ENCODE measurements at regions not wholly inside any gene's neighbourhood (a gene's known extent, or its start where the extent isn't known, plus 50 kb on each side); places are given as distances from the start of the nearest gene placed in this dataset.

DNA sequence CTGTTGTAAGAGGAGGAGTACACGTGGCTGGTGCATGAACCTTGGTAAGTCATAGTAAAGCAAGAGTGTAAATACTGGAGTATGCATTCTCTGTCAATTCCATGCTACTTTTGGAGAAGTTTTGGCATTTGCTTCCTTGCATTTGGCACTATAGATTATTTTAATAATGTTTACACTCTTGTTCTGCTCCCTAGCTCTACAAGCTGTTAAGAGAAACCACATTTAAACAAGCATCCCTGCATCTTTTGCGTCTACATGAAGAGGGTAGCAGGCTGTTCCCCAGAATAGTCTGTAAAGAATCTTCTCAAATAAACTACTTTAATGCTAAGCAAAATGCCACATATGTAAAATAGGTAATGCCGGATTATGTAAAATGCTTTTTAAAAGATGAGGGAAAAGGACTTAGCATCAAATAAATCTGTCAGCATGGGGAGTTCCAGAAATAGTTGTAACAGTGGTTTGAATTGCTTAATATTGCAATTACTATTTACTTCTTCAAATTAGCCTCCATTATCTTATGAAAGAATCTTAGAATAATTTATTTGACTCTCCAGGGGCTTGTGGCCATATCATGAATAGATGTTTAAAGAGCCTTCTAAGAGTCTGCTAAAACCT, 2127.3 kb upstream of the WWC1 start:
- no peak for DNase-seq

DNA sequence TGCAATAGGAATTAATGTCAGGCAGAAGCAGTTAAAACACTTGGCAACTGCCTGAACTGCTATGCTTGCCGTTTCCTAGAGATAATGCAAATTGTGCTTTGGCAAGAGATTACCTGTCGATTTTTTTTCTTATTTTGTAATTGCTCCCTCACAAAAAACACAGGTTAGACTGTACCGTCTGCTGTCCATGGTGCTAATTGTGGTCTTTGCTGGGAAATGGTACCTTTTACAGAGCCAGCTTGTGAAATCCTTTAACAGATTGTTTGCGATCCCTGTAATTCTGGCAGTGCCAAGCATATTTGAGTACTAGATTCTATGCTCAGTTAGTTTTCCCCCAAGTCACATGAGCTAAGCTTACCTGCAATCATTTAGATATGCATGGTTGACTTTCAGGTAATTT, 2125.8 kb upstream of the WWC1 start:
- no peak for DNase-seq

DNA sequence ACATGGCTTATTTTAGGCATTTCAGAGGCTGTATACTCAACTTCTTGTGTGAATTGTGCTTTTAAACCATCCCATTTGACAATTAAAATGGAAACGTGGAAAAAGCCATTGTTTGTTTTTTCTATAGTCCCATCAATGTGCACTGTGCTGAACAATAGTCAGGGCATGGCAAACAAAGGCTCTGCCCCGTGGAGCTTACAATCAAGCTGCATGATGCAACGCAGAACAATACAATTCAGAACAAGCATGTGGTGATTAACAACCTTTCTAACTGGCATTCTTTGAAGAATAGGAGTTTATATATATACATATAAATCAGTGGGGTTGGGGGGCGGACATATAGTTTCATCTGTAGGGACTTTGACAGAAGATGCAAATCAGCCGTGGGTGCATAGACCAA, 2125.4 kb upstream of the WWC1 start:
- no peak for DNase-seq

DNA sequence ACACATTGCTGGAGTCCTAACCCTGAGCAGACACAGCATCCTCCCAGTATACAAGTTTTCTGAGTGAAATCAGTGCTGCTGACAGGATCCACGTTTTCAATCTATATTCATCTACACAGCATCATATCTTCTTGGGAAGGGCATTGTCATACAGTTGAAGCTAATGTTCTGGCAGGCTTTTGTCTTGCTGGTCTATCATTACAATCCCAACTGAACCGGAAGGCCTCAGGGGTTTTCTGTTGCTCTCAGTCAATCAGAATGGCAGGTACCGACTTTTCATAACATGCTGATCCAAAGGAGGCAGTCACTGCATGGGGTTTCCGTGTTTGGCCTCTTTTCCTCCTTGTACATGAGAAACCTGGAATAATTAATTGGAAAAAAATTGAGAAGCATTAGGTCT, 2118.8 kb upstream of the WWC1 start:
- DNase-seq = no peak

DNA sequence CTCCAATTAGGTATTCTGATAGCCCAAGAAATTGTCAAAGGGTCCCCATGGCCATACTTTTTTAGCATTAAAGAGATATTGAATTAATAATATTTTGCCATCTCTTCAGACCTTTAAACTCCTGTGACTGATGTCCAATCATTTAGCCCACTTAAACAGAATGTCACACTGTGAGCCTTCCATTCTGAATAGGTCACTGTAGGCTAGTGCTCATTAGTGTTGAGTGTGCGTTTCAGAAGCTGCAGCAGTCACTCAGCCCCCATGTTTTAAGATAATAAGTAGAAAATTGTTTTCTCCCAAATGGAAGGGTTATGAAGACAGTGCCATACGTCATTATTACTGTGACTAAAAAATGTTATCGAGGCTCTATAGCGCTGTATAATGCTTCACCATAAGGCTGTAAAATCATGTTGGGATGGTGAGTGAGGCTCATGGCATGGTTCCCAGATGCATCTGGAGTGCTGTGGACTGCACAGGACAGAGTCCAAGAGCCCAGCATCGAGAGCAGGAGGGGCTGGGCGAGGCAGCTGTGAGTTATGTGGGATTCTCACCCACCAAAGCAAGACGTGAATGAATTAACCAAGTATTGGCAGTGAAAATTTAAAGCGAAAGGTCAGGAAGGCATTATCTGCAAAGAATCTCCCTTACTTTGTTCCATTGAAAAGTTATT, 2112.9 kb upstream of the WWC1 start:
- DNase-seq = no peak

DNA sequence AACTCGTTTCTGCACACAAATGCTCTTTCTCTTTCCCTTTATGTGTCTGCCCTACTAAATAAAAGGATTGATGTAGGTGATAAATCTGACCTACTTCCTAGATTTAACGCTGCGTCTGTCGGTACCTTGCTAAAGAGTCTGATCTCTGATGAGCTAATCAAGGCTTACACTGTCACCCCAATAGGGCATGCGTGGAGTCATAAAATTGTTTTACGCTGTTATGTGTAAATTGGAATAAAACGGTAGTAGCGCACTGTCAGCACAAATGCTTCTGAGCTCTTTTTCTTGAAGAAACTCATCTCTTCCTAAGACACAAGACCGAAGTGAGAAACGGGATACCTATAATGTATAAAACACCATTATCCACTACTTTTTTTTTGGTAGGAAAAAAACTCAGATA, 2106.3 kb upstream of the WWC1 start:
- DNase-seq = no peak

DNA sequence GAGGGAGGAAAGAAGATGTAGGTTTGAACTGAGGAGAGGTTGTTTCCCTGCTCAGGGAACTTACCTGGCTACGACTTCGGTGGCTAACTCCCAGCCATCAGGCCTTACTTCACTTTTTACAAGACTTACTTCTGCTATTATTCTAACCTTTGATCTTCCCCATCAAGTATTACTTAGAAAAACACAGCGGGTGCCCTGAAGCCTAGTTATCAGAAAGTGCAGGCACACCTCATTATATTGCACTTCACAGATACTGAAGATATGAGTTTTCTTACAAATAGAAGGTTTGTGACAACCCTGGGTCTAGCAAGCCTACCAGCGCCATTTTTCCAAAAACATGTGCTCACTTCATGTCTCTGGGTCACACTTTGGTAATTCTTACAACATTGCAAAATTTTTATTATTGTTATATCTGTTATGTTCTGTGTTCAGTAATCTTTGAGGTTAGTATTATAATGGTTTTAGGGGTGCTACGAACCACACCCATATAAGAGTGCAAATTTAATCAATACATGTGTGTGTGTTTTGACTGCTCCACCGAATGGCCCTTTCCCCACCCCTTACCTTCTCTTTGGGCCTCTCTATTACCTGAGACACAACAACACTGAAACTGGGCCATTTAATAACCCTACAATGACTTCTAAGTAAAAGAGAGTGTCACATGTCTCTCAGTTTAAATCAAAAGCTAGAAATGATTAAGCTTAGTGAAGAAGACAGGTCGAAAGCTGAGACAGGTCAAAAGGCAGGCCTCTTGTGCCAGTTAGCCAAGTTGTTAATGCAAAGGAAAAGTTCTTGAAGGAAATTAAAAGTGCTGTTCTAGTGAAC, 2102.7 kb upstream of the WWC1 start:
- DNase-seq = no peak

DNA sequence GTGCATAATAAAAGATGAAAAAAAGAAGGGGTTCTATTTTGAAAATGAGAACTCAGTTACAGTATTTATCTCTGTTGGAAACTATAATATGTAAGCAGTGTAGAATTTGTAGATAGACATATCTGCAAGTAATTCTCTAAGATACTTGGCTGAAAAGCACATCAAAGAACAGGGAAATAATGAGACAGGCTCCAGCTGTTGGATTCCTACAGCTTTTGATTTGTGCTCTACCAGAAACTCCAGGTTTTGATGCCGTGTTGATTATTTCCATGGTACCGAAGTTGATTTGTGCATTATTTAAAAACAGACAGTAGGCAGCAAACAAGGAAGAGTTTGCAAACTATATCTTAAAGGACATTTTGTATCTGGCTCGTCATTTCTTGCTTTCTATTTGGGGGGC, 2098.7 kb upstream of the WWC1 start:
- DNase-seq = no peak

DNA sequence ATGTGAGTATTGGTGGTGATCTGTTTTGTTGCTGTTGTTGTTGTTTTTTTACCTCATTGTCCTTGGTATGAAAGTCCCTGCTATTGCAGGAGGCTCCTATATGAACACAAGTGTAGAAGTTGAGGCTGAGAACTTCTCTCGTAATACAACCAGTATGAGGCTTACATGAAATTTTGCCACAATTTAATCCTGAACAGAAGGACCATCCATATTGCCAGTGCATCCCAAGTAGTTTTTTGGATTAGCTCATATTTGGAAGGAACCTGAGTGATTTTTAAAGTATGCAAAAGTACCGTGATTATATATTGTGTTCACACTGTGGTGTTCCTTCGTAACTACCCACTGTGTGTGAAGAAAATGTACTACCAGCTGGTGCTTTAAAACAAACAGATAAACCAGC, 2095.5 kb upstream of the WWC1 start:
- no peak for DNase-seq

DNA sequence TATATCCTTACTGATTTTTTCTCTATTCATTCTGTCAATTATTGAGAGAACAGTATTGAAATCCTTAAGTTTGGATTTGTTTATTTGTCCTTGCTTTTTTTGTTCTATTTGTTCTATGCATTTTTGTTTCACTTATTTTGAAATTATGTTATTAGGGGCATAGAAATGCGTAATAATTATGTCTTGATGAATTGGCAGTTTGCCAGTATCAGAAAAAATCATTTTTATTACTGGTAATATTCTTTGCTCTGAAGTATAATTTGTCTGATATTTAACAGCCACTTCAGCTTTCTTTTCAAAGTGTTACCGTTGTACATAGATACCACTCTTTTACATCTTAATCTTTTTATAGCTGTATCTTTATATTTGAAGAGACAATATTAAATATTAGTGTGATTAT, 2090.9 kb upstream of the WWC1 start:
- no peak for DNase-seq

DNA sequence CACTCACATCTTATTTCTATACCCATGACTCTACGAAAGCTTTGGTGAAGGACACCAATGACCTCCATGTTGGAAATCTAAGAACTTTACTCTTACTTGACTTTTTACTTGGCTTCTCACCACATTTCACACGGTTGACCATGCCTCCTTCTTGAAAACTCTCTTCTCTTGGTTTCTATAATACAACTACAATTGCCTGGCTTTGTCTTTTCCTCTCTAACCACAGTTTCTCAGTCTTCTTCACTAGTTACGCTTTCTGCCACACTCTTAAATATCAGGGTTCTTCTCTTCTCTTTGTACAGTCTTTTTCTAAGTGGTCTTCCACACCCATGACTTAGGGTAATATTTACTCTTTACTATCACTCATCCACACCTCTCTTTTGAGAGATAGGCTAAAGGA, 2079.8 kb upstream of the WWC1 start:
- no peak for DNase-seq

DNA sequence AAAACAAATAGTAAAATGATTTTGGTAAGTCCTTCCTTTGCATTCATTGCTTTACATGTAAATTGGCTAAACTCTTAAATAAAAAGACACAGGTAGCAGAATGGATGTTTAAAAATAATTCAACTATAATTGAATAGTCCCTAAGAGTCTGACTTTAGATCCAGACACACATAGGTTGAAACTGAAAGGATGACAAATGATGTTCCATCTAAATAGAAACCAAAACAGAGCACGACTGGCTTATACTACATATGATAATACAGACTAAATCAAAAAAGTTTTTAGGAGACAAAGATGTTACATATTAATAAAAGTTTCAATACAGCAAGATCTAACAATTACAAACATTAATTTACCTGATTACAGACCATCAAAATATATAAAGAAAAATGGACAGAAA, 2055.1 kb upstream of the WWC1 start:
- no peak for DNase-seq

DNA sequence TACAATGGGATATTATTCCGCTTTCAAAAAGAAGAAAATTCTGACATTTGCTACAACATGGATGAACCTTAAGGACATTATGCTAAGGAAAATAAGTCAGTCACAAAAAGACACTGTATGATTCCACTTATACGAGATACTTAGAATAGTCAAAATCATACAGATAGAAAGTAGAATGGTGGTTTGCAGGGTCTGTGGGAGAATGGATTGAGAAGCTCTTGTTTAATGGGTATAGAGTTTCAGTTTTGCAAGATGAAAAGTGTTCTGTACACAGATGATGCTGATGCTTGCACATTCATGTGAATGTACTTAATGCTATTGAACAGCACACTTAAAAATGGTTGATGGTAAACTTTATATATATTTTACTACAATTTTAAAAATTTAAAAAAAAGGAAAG, 2050.7 kb upstream of the WWC1 start:
- DNase-seq = no peak

DNA sequence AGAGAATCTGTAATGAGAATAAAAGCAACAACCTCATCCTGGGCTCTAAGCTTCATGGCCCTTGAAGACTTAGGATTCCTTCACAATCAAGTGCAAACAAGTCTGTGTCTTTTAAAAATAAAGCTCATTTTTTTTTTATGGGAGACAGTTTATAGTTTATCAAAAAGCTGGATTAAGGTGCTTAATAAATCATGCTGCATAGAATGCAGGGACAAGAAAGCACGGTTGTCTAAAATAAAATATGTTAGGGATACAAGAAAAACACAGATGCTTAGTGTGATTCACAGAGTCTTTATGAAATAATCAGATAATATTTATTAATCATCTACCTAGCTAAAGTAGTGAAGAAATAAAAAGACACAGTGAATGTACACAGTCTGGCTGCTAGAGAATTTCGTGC, 2045.9 kb upstream of the WWC1 start:
- DNase-seq = no peak

DNA sequence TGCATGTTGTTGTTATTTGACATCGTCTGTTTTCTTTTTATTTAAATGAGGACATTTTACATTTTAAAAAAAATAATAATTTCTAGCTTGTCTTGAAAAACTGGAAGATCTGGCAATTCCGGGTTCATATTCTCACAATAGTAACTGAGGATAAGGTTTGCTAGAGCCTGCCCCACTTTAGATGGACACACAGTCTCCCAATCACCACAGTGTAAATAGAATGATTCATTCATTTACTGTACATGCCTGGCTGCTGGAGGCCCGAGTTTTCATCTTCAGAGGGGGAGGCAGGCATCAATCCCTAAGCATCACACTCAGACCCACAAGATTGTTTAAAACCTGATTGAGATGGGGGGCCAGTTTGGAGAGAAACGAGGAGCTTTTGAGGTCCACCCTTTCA, 2039.7 kb upstream of the WWC1 start:
- DNase-seq = no peak

DNA sequence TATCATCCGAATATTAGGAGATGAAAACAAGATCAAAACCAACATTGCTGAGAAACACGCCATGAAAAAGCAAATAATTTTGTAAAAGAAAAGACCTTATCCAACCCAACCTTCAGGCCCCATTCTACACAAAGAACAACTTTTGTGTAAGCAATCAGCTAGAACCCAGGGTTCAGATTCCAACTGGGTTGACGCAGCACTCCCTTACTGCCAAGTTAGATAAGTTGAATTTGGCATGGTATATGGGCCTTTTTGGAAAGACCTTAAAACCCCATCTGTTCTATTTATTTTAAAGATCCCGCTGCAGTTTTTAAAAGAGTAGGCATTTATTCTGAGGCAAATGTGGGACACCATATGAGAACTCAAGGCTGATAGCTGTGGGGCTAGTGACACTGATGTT, 2033.8 kb upstream of the WWC1 start:
- no peak for DNase-seq

DNA sequence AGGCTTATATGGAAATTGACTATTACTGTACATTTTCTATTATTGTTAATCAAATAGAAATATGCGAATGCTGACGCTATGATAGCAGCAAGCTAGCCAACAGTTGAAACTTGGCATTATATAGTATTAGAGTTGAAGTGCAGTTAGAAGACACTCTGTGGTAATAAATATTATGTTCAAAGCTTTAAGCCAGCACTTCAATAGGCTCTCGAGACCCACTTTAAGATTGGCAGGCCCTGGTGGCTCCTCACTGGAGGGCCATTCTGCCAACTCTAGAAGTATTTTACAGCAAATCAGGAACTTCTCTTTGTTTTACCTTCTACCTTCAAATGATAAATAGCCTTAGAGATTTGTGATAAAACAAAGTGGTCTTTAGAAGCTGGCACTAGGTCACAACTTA, 2029.0 kb upstream of the WWC1 start:
- DNase-seq = no peak

DNA sequence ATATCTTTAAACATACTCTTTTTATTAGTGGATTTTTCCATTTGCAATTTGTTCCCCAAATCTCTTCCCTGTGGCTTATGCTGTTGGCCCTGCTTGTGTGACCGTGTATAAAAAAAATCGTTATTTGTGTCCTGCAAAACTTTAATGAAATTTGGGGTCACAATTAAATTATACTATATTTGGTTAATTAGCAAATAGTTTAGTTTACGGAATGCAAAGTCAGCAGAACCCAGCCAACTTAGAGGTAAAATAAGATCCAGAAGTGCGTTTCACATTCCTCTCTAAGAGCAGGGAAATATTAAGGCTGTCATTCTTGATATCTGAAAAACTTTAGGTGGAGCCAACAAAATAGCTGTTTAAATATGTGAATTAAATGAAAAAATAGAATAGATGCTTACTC, 2023.5 kb upstream of the WWC1 start:
- DNase-seq = no peak

DNA sequence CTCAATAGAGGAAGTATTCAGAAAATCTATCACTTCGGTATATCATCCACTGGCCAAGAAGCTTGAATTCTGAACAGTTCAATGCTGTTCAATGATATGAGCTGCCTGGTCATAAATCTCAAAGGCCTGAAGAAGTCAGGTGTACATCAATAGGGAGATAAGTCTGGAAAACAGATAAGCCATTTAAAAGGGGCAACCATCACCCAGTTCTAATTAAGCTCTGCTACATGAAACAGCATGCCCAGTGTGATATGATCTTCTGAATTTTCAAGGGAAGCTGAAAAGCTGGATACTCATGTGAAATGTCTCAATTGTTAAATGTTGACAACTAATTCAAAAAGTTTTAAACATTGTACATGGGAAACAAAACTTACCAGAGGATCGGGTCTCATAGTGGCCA, 2020.7 kb upstream of the WWC1 start:
- no peak for DNase-seq

DNA sequence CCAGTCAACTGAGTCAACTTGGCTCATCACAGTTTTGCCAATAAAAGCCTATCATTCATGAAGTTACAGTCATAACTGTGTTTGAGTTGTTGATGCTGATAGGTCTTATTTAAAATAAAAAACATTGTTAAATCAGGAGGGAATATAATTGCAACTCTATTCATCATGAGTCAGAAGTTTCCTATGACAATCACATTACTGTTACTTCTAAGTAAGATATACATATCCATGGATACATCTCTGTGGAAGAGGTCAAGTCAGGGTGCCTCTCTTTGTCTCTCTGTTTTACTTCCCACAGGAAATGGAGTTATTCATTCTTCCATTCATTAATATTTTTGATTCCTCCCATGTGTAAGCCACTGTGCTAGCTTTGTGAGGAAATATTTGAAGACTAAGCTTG, 2015.4 kb upstream of the WWC1 start:
- no peak for DNase-seq

DNA sequence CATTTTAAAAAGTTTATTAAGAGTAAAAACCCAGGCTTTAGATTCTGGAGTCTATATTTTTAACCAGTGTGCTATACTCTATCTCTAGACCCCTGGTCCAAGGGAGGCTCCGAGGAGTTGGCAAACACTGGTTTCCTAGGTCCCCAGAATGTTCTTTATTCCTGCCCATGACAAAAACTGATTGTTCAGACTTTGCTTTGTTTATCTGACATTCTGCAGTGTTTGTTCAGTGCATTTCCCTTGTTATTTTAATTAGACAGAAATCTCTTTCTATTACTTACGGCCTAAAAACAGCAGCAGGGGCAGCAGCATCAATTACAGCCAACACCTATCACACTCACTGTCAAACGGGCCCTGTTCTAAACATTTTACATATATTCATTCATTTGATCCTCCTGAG, 2011.6 kb upstream of the WWC1 start:
- no peak for DNase-seq

DNA sequence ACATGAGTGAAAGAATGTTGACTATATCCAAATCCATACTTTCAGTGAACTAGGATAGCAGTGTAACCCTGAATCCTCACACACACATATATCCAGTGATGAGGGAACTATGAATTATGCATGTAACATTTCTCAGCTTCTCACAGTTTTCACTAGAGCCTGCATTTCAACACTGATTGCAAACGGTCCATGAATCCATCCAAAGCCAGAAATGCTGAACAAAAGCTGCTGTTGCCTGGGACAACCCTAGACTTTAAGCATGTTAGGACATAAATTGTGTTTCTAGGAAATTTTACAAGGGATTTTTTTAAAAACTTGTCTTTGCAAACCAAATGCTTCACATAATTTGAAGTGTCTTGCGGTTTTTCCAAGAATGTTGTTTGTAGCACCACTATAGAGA, 2010.0 kb upstream of the WWC1 start:
- no peak for DNase-seq

DNA sequence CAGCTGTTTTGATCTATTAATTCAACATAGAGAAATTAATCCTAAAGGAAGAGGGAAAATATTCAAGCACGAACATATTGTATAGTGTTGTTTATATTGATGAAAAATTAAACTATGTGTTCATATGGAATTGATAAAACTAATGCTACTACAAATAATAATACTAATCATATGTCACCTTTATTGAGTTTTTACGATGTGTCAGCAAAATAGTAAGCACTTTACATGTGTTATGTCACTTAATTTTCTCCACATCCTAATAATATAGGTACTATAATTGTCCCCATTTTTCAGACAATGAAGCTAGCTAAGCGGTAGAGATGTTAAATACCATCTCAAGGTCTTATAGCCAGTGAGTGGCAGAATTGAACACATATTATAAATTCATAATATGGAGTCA, 2008.5 kb upstream of the WWC1 start:
- DNase-seq = no peak

DNA sequence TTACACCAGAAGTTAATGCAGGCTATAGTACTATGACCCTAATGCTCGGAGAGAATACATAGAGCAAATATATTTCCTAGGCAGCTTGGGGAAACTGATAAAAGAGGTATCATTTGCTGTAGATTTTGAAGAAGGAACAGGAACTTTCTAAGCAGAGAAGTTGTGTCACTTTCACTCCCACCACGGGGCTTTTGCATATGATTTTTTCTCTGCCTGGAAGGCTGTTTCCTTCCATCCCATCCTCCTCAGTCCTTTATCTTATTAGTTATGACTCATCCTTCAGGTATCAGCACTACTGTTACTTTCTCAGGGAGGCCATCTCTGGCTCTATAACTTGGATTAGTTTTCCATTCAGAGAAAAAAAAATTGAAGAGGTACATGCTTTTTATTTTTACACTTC, 2006.1 kb upstream of the WWC1 start:
- DNase-seq = no peak

DNA sequence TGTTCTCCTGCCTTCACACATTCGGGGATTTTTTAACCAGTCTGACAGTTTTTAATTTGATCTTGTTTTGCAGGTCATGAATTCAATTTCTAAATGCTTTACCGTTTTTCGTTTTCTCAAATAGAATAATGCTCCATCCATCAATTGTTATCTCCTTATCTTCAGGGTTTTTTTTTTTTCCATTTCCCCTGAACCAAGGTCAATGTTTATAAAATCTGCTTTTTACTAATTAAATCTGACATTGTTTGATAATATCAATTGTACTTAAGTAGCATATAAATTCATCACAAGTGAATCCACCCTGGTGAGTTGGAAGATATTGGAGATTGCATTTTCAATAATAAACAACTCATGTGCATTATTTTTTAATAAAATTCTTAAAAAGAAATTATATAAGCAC, 2004.6 kb upstream of the WWC1 start:
- DNase-seq = no peak

Data from midbrain (tissue), 1 donor.